AG04450 (cell line): ENCODE measurements at regions not wholly inside any gene's neighbourhood (a gene's known extent, or its start where the extent isn't known, plus 50 kb on each side); places are given as distances from the start of the nearest gene placed in this dataset.

Experiments
- CTCF ChIA-PET: fragments of 300-600, 350-600 bp; formaldehyde crosslinking; extraction: SDS; loops from one replicate; lab custom pipeline; 2022; ENCODE audit warnings: antibody characterized with exemption, inconsistent platforms; lab: Charles Lee
- POLR2A ChIA-PET: fragments of 350-600 bp; formaldehyde crosslinking; extraction: SDS; loops from one replicate; lab custom pipeline; 2021; ENCODE audit warnings: antibody characterized with exemption, inconsistent platforms; lab: Yijun Ruan, JAX
- DNase-seq: peaks from one replicate; pipeline ENCODE4 v3.0.0-alpha.2; 2011; ENCODE audit warnings: low read depth, low spot score
- H3K27ac ChIP-seq: one replicate; pipeline ENCODE4 v1.5.1; 2012; ENCODE audit warnings: low read depth, low read length, control low read depth
- H3K27me3 ChIP-seq: one replicate; pipeline ENCODE4 v1.6.0; 2012; ENCODE audit warnings: low read length; ENCODE audit not compliant: control insufficient read depth, insufficient read depth
- H3K4me3 ChIP-seq: 2 replicates; pipeline ENCODE4 v1.5.1; 2011; ENCODE audit warnings: mild to moderate bottlenecking, low read depth, low read length, control low read depth
- H3K9me3 ChIP-seq: 2 replicates; pipeline ENCODE4 v1.5.1; 2012; ENCODE audit warnings: low read length; ENCODE audit not compliant: control insufficient read depth, insufficient read depth
- TF ChIP-seq, protein P1 (sequence below): IDR thresholded peaks from 2 replicates; pipeline ENCODE4 v1.5.1; 2011; ENCODE audit warnings: low read depth, low read length, control low read depth, inconsistent platforms

DNA sequence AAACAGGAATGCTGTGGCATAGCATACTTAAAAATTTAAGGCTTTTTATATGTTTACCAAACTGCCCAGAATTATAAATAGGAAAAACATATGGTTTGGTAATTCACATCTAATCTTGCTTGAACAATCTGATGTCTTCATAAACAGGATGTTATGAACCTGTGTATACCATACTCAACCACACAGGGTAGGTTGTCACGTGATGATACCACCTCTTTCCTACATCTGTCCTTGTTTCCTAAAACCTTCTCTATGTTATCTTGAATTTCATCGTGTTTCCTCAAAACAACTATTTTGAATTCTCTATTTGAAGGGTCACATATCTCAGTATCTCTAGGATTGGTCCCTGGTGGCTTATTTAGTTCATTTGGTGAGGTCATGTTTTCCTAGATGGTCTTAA is 631.0 kb upstream of the PKN2 start:
- Histone ChIP-seq H3K27ac (no peak overlapping the region), H3K27me3 (no peaks in the 10 kb centered on the region), H3K9me3 (no peaks in the 10 kb centered on the region; the same call in 1 of the 2 replicates), H3K4me3 (no peak overlapping the region)
- ChIA-PET POLR2A (no interaction called here), CTCF (no interaction called here)
- TF ChIP-seq, protein P1, sequence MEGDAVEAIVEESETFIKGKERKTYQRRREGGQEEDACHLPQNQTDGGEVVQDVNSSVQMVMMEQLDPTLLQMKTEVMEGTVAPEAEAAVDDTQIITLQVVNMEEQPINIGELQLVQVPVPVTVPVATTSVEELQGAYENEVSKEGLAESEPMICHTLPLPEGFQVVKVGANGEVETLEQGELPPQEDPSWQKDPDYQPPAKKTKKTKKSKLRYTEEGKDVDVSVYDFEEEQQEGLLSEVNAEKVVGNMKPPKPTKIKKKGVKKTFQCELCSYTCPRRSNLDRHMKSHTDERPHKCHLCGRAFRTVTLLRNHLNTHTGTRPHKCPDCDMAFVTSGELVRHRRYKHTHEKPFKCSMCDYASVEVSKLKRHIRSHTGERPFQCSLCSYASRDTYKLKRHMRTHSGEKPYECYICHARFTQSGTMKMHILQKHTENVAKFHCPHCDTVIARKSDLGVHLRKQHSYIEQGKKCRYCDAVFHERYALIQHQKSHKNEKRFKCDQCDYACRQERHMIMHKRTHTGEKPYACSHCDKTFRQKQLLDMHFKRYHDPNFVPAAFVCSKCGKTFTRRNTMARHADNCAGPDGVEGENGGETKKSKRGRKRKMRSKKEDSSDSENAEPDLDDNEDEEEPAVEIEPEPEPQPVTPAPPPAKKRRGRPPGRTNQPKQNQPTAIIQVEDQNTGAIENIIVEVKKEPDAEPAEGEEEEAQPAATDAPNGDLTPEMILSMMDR, result no peak
- DNase-seq, result no peak

DNA sequence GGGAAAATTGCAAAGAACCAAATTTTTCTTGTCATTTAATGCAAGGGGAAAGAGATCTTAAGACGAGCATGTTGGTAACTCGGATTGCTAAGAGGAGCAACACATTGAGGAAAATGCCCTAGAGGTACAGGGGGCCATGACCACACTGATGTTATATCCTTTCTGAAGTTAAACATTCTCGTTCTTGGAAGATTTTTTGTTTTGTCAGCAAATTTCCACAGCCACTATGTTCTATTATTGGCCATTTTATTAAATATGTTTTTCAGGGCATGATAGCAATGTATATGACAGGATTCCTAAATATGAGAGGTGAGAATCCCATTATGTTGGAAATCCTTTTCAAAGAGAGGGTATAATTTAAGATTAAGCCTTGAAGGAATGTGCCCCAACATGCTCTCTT is 627.2 kb upstream of the PKN2 start:
- Histone ChIP-seq H3K27ac (no peak overlapping the region), H3K9me3 (no peaks in the 10 kb centered on the region; the same call in 1 of the 2 replicates), H3K27me3 (no peaks in the 10 kb centered on the region), H3K4me3 (no peak overlapping the region)
- CTCF ChIA-PET, result interaction anchor here (1.6 kb wide), 1 partner anchor 104 kb away, joined by 6 read pairs; no protein-coding TSS in a partner anchor
- TF ChIP-seq, protein P1, result no peak
- no peak for DNase-seq
- POLR2A ChIA-PET, result no interaction called here

DNA sequence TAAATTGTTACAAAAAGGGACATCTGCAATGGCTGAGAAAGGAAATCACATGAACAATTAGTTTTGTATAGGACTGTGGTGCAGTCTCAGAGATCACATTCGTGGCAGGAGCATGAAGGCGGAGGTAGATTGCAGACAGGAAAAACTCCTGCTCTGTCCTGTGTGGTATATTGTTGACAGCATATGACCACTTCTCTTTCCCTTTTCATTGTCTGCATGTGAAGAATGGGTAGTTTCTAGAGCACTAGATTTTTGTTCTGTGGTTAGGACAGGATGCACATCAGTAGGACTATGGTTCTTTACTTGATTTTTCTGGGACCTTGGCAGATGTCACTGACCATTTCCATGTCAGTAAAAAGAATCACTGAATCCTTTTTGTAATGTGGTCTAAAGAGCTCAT is 625.9 kb upstream of the PKN2 start:
- ChIA-PET CTCF (no interaction called here), POLR2A (no interaction called here)
- no peak for DNase-seq
- TF ChIP-seq, protein P1, result no peak
- H3K4me3 ChIP-seq, result no peak overlapping the region
- no peak overlapping the region for H3K27ac ChIP-seq
- no peaks in the 10 kb centered on the region; the same call in 1 of the 2 replicates for H3K9me3 ChIP-seq
- no peaks in the 10 kb centered on the region for H3K27me3 ChIP-seq

DNA sequence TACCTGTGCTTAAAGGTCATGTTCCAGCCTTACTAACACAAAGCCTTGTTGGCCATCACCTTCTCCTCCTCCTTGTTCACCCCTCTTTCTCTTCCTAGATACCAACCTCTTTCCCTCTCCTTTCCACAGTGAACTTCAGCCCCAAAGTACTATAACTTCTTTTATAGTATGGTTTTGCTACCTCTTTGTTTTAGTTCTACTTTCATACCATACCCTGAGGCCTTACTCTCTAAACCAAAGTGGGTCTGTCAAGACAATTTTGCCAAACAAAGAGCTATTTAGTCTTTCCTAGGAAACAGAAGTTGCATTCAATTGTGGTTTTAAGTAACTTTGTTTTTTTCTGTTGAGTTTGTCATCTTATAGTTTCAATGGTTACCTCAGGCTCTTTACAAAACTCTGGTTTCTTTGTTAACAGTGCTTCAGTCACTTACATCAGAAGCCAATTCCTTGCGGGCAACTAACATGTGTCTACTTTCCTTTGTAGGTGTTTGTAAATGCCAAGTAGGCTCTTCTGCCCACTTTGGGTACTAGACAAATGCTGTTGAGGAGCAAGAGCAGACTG is 623.9 kb upstream of the PKN2 start:
- Histone ChIP-seq H3K27me3 (no peaks in the 10 kb centered on the region), H3K9me3 (no peaks in the 10 kb centered on the region), H3K4me3 (no peak overlapping the region), H3K27ac (no peak overlapping the region)
- CTCF ChIA-PET, result interaction anchor here (0.6 to 2.8 kb wide), 12 partner anchors 9 to 1004 kb away, joined by 3 to 15 read pairs (median 6); no protein-coding TSS in a partner anchor
- POLR2A ChIA-PET, result no interaction called here
- TF ChIP-seq, protein P1, result no peak
- no peak for DNase-seq

DNA sequence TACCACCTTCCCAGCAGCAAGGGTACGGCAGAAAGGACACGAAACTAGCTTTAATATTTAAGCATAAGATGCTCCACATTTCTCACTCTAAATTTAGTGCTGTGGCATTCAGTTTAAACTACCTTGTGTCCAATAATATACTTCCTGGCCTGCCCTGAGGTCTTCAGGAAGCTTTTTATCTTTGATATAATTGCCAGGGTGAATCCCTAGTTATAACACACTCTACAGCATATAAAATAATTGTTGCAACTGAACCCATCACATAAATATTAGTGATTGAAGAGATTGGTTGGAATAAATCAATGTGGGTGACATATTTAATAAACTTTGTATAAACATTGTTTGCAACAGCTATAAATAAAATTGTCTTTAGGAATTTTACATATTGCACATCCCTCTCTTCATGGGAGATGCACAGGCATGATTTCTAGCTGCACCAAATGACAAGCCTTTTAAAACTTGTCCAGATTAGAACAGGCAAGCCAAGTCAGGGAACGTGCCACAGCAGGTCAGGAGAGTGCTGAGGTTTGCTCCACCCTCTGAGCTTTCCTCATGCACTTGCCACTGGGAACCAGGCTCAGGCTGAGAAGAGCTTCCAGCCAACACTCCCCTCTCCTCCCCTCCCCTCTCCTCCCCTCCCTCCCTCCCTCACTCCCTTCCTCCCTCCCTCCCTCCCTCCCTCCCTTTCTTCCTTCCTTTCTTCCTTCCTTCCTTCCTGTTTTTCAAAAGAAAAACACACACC is 623.2 kb upstream of the PKN2 start:
- ChIA-PET CTCF (interaction anchor here (0.6 to 2.8 kb wide), 16 partner anchors 10 to 1003 kb away, joined by 3 to 15 read pairs (median 4); no protein-coding TSS in a partner anchor), POLR2A (no interaction called here)
- DNase-seq, result no peak
- H3K27ac ChIP-seq, result no peak overlapping the region
- H3K4me3 ChIP-seq, result no peak overlapping the region
- H3K27me3 ChIP-seq, result no peaks in the 10 kb centered on the region
- H3K9me3 ChIP-seq, result no peaks in the 10 kb centered on the region
- TF ChIP-seq, protein P1, result no peak
